Activated CD4-positive, CD25-positive, alpha-beta regulatory T cell treated with anti-CD3 and anti-CD28 coated beads, Interleukin-2, amount 50 U/mL, for 24 hours (primary cell): ENCODE measurements at regions not wholly inside any gene's neighbourhood (a gene's known extent, or its start where the extent isn't known, plus 50 kb on each side); places are given as distances from the start of the nearest gene placed in this dataset.

Source experiments
- ATAC-seq, 2 donors: fragments of 150-1000 bp; cut with Tn5 transposase; one replicate each; pipeline ENCODE4 v1.10.0; 2021; ENCODE audit warnings: mild to moderate bottlenecking in 1 of 2, moderate library complexity in 1 of 2

DNA sequence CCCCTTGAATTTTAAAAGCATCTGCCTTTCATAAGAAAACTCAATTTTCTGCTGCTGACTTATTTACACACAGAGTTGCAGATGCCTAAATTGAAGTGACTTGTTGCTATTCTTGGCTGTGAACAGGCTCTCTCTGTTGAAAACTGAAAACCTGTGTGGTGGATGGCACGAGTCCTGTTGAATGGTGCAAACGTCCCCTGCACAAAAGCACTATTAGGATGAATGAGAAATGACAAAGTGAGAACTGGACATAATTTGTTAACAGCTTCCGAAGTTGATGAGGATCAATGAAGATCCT lies 201.7 kb upstream of the PREP start:
- no peak for ATAC-seq

- ATAC-seq: no peak
These were observed 201.1 kb upstream of the PREP start for GRCh38 chr6:105603788-105604586.

DNA sequence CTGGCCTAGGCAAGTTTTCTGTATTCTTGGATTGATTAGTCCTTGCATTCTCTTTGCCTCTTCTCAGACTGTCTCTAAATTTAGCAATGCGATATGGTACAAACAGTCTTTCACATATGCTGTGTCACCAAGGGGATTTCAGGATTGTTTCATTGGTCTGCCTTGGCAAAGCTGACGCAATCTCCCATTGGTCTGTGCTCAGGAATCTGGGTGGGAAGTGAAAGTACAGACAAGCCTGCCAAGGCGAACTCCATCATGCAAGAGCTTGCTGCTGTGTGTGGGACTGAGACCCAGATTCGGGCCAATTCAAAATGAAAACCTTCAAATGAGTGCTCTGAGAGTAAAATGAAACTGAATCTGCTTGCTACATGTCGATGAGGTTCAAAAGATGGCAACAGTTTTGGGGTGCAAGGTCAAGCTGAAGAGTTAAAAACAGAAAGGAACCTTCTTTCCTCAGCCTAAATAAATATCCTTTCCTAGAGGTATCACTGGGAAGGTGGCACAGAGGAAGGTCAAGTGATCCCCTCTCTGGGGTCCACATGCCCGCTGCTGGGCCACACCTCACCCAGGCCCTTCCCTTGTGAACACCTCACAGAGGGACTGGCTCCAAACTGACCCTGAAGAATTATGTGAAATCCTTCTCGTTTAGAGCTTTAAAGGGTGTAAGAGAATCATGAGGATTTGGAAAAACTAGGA lies 198.8 kb upstream of the PREP start:
- peak; percentile 79 to 80 for ATAC-seq

GRCh38 chr6:105600336-105601260 lies 197.7 kb upstream of the PREP start:
- no peak for ATAC-seq

DNA sequence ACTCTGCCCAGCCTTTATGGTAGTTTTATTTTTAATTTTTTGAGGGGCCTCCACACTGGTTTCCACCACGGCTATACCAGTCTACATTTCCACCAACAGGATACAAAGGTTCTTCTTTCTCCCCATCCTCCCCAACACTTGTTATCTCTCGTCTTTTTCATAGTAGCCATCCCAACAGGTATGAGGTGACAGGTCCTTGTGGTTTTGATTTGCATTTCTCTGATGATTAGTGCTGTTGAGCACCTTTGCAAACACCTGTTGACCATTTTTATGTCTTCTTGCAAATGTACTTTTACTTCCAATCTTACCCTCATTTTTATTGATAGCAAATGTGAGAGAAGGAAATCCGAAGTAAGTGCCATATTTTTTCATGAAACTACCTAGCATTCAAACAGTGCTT lies 195.4 kb upstream of the PREP start:
- no peak for ATAC-seq

GRCh38 chr6:105596284-105596755 lies 193.4 kb upstream of the PREP start:
- no peak for ATAC-seq

DNA sequence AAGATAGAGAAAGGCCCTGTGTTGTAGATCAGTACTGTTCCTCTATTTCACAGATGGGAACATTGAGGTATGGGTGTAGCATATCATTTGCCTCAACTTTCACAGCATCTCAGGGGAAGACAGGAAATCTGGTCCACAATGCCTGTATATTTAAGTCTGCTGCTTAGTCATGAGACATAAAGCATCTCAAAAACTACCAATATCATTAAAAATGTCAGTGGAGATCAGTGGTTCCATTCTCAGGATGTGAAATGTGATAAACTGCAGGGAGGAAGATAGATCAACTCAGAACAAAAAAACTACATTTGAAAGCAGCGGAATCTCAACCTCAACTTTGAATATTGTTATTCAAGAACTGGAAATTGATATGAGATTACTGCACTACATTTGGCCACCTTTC lies 192.9 kb upstream of the PREP start:
- ATAC-seq: no peak

- no peak for ATAC-seq
These were observed 191.9 kb upstream of the PREP start for GRCh38 chr6:105594821-105595220.

- ATAC-seq: no peak
These were observed 191.2 kb upstream of the PREP start for GRCh38 chr6:105593805-105594671.

GRCh38 chr6:105593056-105593690 lies 190.3 kb upstream of the PREP start:
- ATAC-seq: no peak

DNA sequence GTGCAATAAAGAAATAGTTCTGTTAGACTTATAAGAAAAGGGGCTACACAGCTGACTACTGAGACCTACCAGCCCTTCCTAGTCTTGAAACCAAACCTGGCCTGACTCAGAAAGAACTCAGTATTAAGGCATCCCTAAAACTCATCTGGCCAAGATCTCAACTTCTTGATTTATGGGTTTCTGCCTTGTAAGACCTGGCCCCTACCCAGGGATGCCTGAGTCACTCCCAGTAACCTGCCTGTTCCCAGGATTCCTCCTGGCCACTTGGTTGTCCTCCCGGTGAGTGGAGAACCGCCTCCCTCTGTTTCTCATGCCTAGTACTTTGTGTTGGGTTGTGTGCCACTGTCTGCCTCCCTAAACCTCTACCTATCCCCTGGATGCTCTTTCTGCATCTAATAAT lies 189.4 kb upstream of the PREP start:
- no peak for ATAC-seq

GRCh38 chr6:105591053-105591452 lies 188.2 kb upstream of the PREP start:
- ATAC-seq: peak; percentile 74 to 79

DNA sequence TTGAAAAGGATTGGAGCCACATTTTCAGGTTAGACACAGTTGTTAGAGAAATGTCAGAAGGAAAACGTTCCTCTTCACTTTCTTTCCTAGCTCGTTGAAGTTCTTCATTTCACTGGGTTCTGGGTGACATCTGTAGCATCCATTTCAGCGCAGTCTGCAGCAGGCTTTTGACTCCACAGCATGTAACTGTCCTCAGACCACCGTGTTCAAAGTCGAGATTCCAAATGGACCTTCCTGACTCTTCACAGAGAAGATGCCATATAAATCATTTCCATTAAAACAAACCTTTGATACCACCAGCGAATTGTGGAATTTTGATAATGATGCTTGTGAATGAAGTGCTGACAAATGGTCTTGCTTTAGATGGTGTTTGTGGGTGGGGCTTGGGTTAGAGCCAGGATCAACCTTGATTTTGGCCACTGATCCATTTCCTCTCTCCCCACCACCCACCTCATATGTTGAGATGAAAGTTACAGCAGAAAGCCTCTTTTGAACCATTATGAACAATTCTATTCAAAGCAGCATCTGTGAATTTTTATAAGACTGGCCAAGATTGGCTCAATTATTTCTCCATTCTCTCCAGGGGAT lies 185.3 kb upstream of the PREP start:
- ATAC-seq: no peak

GRCh38 chr6:105587349-105588122 lies 184.7 kb upstream of the PREP start:
- ATAC-seq: no peak

GRCh38 chr6:105578179-105578707 lies 175.4 kb upstream of the PREP start:
- ATAC-seq: peak in 1 of 2 donors; percentile 28

DNA sequence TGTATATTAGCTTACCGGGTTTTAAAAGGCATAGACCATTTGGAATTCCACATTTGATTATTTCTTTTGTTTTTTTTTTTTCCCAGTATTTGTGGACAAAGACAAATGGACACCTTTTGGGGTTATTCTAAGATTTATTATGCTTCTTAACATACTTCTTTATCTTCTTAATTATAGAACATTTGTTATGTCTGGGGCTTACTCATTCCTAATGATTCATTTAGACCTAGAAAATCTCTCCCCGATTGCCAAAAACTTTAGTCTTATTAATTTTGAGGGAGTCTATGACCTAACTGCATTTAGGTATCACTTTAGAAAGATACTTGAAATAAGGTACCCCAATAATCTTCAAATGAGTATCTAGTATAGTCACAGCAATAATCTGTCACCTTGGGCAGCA lies 170.7 kb upstream of the PREP start:
- no peak for ATAC-seq

GRCh38 chr6:105573138-105573537 lies 170.3 kb upstream of the PREP start:
- no peak for ATAC-seq

GRCh38 chr6:105570416-105570815 lies 167.5 kb upstream of the PREP start:
- no peak for ATAC-seq

- no peak for ATAC-seq
These were observed 166.8 kb upstream of the PREP start for GRCh38 chr6:105569706-105570105.

DNA sequence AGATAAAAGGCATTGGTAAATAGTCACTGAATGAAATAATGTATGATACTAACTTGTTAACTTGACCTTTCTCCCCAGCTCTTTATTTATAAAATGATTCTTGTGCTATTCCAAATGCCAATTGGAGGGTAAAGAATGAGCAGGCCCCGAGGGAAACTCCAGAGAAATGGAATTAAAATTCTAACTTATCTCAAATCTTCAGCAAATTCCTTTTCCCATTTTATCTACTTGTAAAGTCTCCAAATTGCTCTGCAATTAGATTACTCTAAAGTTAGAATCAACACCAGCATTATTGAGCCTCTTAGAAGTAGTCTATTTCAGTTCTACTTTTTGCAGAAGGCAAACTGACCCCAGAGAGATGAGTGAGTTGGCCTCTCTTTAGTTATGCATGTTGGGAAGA lies 165.9 kb upstream of the PREP start:
- no peak for ATAC-seq
